ENCODE measurements at regions not wholly inside any gene's neighbourhood (a gene's known extent, or its start where the extent isn't known, plus 50 kb on each side); places are given as distances from the start of the nearest gene placed in this dataset.

DNA sequence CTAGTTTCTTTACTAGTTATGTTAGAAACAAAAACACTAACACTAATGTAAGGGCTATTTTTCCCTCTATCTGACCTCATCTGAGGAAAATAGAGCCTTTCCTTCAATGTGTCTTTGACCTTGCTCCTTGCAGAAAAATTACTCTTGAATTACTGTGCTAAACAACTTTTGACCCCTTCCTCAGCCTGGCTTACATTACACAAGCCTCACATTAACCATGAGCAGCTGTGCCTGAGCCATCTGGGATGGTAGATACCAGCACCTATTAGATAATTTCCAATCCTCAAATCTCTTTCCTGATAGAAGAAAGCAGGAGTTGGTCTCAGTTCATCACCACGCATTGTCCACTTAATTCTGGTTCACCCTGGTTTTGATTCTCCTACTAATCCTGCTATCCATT, 134.4 kb upstream of the NCAM1 start:
- Histone ChIP-seq H3K36me3 (no peaks in the 10 kb centered on the region), H3K27ac (no peak overlapping the region), H3K27me3 (peaks cover 0 to 9% (median 0%) of the 10 kb centered on the region in 4 donors), H3K4me1 (no peaks in the 10 kb centered on the region), H3K4me3 (no peak overlapping the region), H3K9me3 (no peaks in the 10 kb centered on the region)
- no peak for DNase-seq
- TF ChIP-seq, protein P1, sequence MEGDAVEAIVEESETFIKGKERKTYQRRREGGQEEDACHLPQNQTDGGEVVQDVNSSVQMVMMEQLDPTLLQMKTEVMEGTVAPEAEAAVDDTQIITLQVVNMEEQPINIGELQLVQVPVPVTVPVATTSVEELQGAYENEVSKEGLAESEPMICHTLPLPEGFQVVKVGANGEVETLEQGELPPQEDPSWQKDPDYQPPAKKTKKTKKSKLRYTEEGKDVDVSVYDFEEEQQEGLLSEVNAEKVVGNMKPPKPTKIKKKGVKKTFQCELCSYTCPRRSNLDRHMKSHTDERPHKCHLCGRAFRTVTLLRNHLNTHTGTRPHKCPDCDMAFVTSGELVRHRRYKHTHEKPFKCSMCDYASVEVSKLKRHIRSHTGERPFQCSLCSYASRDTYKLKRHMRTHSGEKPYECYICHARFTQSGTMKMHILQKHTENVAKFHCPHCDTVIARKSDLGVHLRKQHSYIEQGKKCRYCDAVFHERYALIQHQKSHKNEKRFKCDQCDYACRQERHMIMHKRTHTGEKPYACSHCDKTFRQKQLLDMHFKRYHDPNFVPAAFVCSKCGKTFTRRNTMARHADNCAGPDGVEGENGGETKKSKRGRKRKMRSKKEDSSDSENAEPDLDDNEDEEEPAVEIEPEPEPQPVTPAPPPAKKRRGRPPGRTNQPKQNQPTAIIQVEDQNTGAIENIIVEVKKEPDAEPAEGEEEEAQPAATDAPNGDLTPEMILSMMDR (IDR thresholded peaks at IDR 0.05): no peak
- TF ChIP-seq POLR2A (IDR thresholded peaks at IDR 0.05): no peak
- intact Hi-C loops (cut with DNase I): no loop called here
- WGBS, 2 donors: 81 to 88% methylated on average over 1 of the region's 1 CpG

DNA sequence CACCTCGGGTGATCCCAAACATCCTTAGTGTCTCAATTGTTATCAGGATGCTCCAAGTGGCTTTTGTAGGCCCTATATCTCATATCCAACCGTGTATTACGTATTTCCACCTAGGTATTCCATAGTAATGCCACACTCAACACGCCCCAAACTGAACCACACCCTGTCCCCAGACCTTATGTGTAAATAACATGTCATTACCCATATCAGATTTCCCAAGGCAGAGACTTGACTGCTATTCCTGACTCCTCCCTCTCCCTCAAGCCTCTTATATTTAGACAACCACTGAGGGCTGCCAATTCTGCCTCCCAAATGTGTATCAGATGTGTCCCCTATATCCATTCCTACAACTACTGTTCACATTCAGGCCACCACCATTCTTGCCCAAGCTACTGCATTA, 132.8 kb upstream of the NCAM1 start:
- H3K27ac ChIP-seq: no peak overlapping the region
- H3K4me3 ChIP-seq: no peak overlapping the region
- no peaks in the 10 kb centered on the region for H3K36me3 ChIP-seq
- peaks cover 0 to 9% (median 0%) of the 10 kb centered on the region in 4 donors for H3K27me3 ChIP-seq
- WGBS, 2 donors: 66 to 78% methylated on average over 4 of the region's 4 CpGs
- intact Hi-C loops (cut with DNase I): no loop called here
- H3K9me3 ChIP-seq: no peaks in the 10 kb centered on the region
- no peak for TF ChIP-seq POLR2A (IDR thresholded peaks at IDR 0.05)
- TF ChIP-seq, protein P1 (IDR thresholded peaks at IDR 0.05): no peak
- no peak for DNase-seq
- H3K4me1 ChIP-seq: no peaks in the 10 kb centered on the region

DNA sequence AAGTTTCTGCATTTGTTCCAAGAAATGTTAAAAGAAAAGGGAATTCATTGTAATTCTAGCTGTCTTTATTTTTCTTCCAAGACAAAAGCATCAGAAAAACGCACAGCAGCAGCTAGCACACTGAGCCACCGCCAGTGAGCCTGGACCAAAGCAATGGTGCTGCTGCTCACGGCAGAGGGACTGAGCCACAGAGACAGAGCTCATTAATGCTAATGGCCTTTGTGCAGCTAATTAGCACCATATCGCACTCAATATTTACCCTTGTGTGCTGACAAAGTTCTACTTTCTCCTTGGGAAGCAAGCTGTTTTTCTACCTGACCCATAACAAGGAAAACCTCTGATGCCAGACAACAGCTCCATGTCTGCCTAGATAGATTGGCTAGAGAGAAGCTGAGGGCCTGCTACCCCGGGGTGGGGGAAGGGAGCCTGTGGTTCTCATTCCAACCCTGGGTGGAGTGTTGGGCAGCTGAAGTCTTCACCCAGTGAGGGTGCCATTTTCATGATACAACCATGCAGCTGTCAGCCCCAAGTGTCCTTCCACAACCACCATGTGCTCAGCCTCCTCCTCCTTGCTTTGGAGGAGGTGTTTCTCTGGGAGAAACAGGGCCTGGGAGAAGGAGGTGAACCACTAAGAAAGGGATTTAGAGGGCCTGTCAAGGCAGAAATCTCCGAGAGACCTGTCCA, 131.1 kb upstream of the NCAM1 start:
- no peak for TF ChIP-seq POLR2A (IDR thresholded peaks at IDR 0.05)
- TF ChIP-seq, protein P1 (IDR thresholded peaks at IDR 0.05): no peak
- Histone ChIP-seq H3K4me1 (no peaks in the 10 kb centered on the region), H3K4me3 (no peak overlapping the region), H3K9me3 (no peaks in the 10 kb centered on the region), H3K27ac (no peak overlapping the region), H3K36me3 (no peaks in the 10 kb centered on the region), H3K27me3 (peaks cover 0 to 13% (median 0%) of the 10 kb centered on the region in 4 donors)
- WGBS, 2 donors: 59 to 81% methylated on average over 4 to 5 of the region's 6 CpGs
- no peak for DNase-seq
- intact Hi-C loops (cut with DNase I): no loop called here

DNA sequence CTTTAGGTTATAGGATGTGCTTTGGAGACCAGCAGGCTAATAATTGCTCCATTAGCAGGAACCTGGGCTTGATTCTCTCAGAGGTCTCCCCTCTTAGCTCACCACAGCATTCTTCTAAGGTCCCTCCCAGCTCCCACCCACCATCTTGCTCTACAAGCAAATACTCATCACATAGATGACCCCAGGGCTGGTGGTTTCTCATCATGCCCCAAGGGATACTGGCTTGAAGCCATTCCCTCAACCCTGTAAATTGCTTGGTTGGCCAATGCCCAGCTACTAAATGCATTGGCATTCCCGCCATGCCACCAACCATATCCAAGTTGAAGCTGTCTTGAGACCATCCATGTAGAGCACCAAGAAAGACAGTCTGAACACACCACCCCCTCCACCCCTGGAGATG, 130.2 kb upstream of the NCAM1 start:
- Histone ChIP-seq H3K4me1 (no peaks in the 10 kb centered on the region), H3K4me3 (no peak overlapping the region), H3K9me3 (no peaks in the 10 kb centered on the region), H3K27me3 (peaks cover 0 to 18% (median 0%) of the 10 kb centered on the region in 4 donors), H3K27ac (no peak overlapping the region), H3K36me3 (no peaks in the 10 kb centered on the region)
- TF ChIP-seq, protein P1 (IDR thresholded peaks at IDR 0.05): no peak
- TF ChIP-seq POLR2A (IDR thresholded peaks at IDR 0.05): no peak
- no CpG with 5 or more reads among the region's 1 CpG for WGBS, 2 donors
- no peak for DNase-seq
- intact Hi-C loops (cut with DNase I): no loop called here

DNA sequence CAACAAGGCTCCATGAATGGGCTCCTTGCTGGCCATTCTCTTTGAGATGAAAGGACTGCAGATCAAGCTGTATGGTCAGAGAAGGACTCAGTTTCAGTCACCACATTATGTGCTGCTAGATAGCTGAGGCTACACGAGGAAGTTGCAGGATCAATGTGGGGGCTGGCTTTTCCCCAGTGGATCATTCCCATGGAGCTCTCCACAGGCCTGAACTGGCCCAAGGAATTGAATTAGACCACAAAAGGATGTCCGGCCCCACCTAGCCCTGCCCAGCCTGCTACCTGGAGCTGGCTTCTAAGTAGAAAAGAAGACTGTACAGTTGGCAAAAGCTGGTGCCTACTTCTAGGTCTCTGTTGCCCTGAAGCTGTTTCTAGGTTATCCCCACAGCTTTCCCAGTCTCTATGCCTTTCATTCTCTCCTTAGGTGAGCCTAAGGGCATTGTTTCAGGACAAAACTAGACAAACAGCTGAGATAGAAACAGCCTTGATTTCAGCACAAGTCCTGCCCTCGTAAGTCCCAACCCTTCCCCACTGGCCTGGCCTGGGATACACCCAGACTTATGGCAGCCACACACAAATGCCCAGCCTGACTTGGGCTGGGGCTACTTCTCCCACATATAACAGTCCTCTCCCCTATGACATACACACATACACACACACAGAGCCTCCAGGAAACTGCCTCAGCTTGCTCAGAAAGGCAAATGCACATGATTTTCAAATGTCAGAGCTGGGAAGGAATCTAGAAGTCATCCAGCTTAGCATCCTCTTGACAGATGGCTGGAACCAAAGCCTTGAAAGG, 129.1 kb upstream of the NCAM1 start:
- DNase-seq: no peak
- Histone ChIP-seq H3K36me3 (no peaks in the 10 kb centered on the region), H3K4me3 (no peak overlapping the region), H3K4me1 (no peaks in the 10 kb centered on the region), H3K27ac (no peak overlapping the region), H3K27me3 (peaks cover 0 to 18% (median 0%) of the 10 kb centered on the region in 4 donors), H3K9me3 (no peaks in the 10 kb centered on the region)
- intact Hi-C loops (cut with DNase I): no loop called here
- WGBS, 2 donors: 50 to 54% methylated on average over 1 to 3 of the region's 3 CpGs
- TF ChIP-seq, protein P1 (IDR thresholded peaks at IDR 0.05): no peak
- no peak for TF ChIP-seq POLR2A (IDR thresholded peaks at IDR 0.05)
